ENCODE measurements at regions not wholly inside any gene's neighbourhood (a gene's known extent, or its start where the extent isn't known, plus 50 kb on each side); places are given as distances from the start of the nearest gene placed in this dataset.

- H3K4me1 Mint-ChIP-seq = peaks cover 39% of the 10 kb centered on the region
- no peak overlapping the region for H2AFZ ChIP-seq
- H3K79me2 ChIP-seq (replicated peaks; ENCODE audit: insufficient read depth) = no peaks in the 10 kb centered on the region
- no peak overlapping the region for H3K27ac Mint-ChIP-seq
- H3F3A ChIP-seq (replicated peaks; ENCODE audit: low read depth) = no peaks in the 10 kb centered on the region
- H3K36me3 ChIP-seq (ENCODE audit: insufficient read depth) = no peaks in the 10 kb centered on the region
- peaks cover 2% of the 10 kb centered on the region for H3K9me2 ChIP-seq (ENCODE audit: insufficient read depth)
- H3K36me3 Mint-ChIP-seq (ENCODE audit: low read depth) = no peaks in the 10 kb centered on the region
- H3K4me1 ChIP-seq (ENCODE audit: insufficient read depth) = peaks cover 14% of the 10 kb centered on the region
- no peak for ATAC-seq
- H3K27me3 Mint-ChIP-seq (ENCODE audit: insufficient read depth, low read depth, poor library complexity) = no peaks in the 10 kb centered on the region
- no peak for DNase-seq (ENCODE audit: low spot score)
- no peaks in the 10 kb centered on the region for H4K20me1 ChIP-seq (replicated peaks; ENCODE audit: insufficient read depth)
- no peak overlapping the region for H3K4me3 Mint-ChIP-seq
- H3K9me3 Mint-ChIP-seq = no peaks in the 10 kb centered on the region
- H3K4me2 ChIP-seq = no peak overlapping the region
- no peak overlapping the region for H3K27ac ChIP-seq (ENCODE audit: low read depth)
- no peaks in the 10 kb centered on the region for H3K27me3 ChIP-seq (ENCODE audit: insufficient read depth)
- no peak for TF ChIP-seq NANOG (IDR thresholded peaks at IDR 0.05; ENCODE audit: borderline replicate concordance)
- TF ChIP-seq ZNF331 (CRISPR knock-in tag; IDR thresholded peaks at IDR 0.05; ENCODE audit: low read depth) = no peak
- TF ChIP-seq, protein P1, sequence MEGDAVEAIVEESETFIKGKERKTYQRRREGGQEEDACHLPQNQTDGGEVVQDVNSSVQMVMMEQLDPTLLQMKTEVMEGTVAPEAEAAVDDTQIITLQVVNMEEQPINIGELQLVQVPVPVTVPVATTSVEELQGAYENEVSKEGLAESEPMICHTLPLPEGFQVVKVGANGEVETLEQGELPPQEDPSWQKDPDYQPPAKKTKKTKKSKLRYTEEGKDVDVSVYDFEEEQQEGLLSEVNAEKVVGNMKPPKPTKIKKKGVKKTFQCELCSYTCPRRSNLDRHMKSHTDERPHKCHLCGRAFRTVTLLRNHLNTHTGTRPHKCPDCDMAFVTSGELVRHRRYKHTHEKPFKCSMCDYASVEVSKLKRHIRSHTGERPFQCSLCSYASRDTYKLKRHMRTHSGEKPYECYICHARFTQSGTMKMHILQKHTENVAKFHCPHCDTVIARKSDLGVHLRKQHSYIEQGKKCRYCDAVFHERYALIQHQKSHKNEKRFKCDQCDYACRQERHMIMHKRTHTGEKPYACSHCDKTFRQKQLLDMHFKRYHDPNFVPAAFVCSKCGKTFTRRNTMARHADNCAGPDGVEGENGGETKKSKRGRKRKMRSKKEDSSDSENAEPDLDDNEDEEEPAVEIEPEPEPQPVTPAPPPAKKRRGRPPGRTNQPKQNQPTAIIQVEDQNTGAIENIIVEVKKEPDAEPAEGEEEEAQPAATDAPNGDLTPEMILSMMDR (conservative IDR thresholded peaks at IDR 0.05; ENCODE audit: low read depth in 2 of 2) = no peak
- H3K4me3 ChIP-seq = no peak overlapping the region
Observed at GRCh38 chr9:108133101-108133500, 643.5 kb upstream of the KLF4 start.

- Histone ChIP-seq H3K27ac (ENCODE audit: low read depth) (no peak overlapping the region), H2AFZ (0 out of 2 replicates have a peak overlapping the region, but pooled peaks have one; percentile 3), H3F3A (replicated peaks; ENCODE audit: low read depth) (no peaks in the 10 kb centered on the region), H3K27me3 (ENCODE audit: insufficient read depth) (no peaks in the 10 kb centered on the region), H4K20me1 (replicated peaks; ENCODE audit: insufficient read depth) (no peaks in the 10 kb centered on the region), H3K79me2 (replicated peaks; ENCODE audit: insufficient read depth) (no peaks in the 10 kb centered on the region), H3K36me3 (ENCODE audit: insufficient read depth) (no peaks in the 10 kb centered on the region), H3K4me2 (no peak overlapping the region), H3K4me1 (ENCODE audit: insufficient read depth) (peaks cover 10% of the 10 kb centered on the region; the same call in 1 of the 2 replicates), H3K4me3 (no peak overlapping the region), H3K9me2 (ENCODE audit: insufficient read depth) (no peaks in the 10 kb centered on the region; the same call in 1 of the 2 replicates)
- peaks cover 30% of the 10 kb centered on the region; the same call in 2 of the 3 replicates for H3K4me1 Mint-ChIP-seq
- no peak for DNase-seq (ENCODE audit: low spot score)
- H3K27ac Mint-ChIP-seq = no peak overlapping the region
- H3K36me3 Mint-ChIP-seq (ENCODE audit: low read depth) = no peaks in the 10 kb centered on the region
- no peak overlapping the region for H3K4me3 Mint-ChIP-seq
- no peaks in the 10 kb centered on the region for H3K9me3 Mint-ChIP-seq
- H3K27me3 Mint-ChIP-seq (ENCODE audit: insufficient read depth, low read depth, poor library complexity) = no peaks in the 10 kb centered on the region
- no peak for ATAC-seq
- no peak for TF ChIP-seq STAT1 (IDR thresholded peaks at IDR 0.05; ENCODE audit: unreplicated experiment)
- TF ChIP-seq EZH2 (IDR thresholded peaks at IDR 0.05; ENCODE audit: low read depth, unreplicated experiment) = no peak
- no peak for TF ChIP-seq EZH2phosphoT487 (IDR thresholded peaks at IDR 0.05; ENCODE audit: unreplicated experiment)
- TF ChIP-seq CREB1 (CRISPR knock-in tag; IDR thresholded peaks at IDR 0.05; ENCODE audit: low read depth) = no peak
- no peak for TF ChIP-seq JUNB (IDR thresholded peaks at IDR 0.05; ENCODE audit: unreplicated experiment)
- TF ChIP-seq ZNF331 (CRISPR knock-in tag; IDR thresholded peaks at IDR 0.05; ENCODE audit: low read depth) = no peak
- no peak for TF ChIP-seq POLR2AphosphoS5 (IDR thresholded peaks at IDR 0.05; ENCODE audit: low read depth)
- no peak for TF ChIP-seq REST (IDR thresholded peaks at IDR 0.05; ENCODE audit: unreplicated experiment)
- TF ChIP-seq, protein P2, sequence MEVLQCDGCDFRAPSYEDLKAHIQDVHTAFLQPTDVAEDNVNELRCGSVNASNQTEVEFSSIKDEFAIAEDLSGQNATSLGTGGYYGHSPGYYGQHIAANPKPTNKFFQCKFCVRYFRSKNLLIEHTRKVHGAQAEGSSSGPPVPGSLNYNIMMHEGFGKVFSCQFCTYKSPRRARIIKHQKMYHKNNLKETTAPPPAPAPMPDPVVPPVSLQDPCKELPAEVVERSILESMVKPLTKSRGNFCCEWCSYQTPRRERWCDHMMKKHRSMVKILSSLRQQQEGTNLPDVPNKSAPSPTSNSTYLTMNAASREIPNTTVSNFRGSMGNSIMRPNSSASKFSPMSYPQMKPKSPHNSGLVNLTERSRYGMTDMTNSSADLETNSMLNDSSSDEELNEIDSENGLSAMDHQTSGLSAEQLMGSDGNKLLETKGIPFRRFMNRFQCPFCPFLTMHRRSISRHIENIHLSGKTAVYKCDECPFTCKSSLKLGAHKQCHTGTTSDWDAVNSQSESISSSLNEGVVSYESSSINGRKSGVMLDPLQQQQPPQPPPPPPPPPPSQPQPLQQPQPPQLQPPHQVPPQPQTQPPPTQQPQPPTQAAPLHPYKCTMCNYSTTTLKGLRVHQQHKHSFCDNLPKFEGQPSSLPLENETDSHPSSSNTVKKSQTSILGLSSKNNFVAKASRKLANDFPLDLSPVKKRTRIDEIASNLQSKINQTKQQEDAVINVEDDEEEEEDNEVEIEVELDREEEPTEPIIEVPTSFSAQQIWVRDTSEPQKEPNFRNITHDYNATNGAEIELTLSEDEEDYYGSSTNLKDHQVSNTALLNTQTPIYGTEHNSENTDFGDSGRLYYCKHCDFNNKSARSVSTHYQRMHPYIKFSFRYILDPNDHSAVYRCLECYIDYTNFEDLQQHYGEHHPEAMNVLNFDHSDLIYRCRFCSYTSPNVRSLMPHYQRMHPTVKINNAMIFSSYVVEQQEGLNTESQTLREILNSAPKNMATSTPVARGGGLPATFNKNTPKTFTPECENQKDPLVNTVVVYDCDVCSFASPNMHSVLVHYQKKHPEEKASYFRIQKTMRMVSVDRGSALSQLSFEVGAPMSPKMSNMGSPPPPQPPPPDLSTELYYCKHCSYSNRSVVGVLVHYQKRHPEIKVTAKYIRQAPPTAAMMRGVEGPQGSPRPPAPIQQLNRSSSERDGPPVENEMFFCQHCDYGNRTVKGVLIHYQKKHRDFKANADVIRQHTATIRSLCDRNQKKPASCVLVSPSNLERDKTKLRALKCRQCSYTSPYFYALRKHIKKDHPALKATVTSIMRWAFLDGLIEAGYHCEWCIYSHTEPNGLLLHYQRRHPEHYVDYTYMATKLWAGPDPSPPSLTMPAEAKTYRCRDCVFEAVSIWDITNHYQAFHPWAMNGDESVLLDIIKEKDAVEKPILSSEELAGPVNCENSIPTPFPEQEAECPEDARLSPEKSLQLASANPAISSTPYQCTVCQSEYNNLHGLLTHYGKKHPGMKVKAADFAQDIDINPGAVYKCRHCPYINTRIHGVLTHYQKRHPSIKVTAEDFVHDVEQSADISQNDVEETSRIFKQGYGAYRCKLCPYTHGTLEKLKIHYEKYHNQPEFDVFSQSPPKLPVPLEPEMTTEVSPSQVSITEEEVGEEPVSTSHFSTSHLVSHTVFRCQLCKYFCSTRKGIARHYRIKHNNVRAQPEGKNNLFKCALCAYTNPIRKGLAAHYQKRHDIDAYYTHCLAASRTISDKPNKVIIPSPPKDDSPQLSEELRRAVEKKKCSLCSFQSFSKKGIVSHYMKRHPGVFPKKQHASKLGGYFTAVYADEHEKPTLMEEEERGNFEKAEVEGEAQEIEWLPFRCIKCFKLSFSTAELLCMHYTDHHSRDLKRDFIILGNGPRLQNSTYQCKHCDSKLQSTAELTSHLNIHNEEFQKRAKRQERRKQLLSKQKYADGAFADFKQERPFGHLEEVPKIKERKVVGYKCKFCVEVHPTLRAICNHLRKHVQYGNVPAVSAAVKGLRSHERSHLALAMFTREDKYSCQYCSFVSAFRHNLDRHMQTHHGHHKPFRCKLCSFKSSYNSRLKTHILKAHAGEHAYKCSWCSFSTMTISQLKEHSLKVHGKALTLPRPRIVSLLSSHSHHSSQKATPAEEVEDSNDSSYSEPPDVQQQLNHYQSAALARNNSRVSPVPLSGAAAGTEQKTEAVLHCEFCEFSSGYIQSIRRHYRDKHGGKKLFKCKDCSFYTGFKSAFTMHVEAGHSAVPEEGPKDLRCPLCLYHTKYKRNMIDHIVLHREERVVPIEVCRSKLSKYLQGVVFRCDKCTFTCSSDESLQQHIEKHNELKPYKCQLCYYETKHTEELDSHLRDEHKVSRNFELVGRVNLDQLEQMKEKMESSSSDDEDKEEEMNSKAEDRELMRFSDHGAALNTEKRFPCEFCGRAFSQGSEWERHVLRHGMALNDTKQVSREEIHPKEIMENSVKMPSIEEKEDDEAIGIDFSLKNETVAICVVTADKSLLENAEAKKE (CRISPR knock-in tag; IDR thresholded peaks at IDR 0.05) = no peak
Observed at GRCh38 chr9:108130905-108131304, 641.3 kb upstream of the KLF4 start.

All from GM23338 (cell line).